GM21423 (cell line): ENCODE measurements at regions not wholly inside any gene's neighbourhood (a gene's known extent, or its start where the extent isn't known, plus 50 kb on each side); places are given as distances from the start of the nearest gene placed in this dataset.

Experiments used
- ATAC-seq: cut with Tn5 transposase; IDR thresholded peaks from one replicate; pipeline ENCODE4 v1.9.1; 2021; ENCODE audit warnings: mild to moderate bottlenecking, moderate library complexity; ENCODE audit not compliant: unreplicated experiment

- ATAC-seq: no peak
These were observed 60.2 kb upstream of the PIP5K1B start for GRCh38 chr9:68644831-68645230.

DNA sequence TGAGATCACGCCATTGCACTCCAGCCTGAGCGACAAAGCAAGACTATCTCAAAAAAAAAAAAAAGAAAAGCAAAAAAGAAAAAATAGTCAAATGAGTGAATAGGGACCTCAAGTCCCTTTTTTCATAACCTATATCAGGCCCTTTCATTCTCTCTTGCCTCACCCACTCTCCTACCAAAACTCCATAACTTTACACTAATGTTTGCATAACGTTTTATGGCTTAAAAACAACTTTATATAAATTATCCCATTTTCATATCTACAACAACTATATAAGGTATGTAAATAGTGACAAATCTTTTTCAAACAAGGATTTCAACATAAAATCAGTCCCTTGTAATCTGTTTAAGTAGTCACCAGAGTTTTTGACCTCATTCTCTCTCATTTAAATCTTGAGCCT lies 56.9 kb upstream of the PIP5K1B start:
- no peak for ATAC-seq

GRCh38 chr9:68648971-68649370 lies 56.1 kb upstream of the PIP5K1B start:
- no peak for ATAC-seq

- ATAC-seq: no peak
These were observed 53.7 kb upstream of the PIP5K1B start for GRCh38 chr9:68651280-68651893.

DNA sequence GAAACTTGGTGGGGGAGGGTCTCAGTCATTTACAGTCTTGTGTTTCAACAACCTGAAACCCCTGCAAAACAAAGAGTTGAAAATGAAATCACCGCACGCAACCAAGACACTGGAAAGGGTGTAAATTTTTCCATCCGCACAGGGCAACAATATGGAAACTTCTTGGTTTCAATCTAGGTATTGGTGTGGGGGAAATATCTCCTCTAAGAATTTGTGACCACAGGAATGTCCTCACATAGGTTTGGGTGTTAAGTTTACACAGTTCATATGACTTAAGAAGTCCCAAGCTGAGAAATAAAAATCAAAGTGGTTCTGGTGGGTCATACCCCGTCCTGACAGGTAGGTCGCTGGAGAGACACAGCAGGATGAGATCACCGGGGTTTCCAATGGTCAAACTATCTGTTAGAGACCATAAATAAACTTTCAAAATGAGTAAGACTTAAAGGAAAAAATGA lies 51.9 kb upstream of the PIP5K1B start:
- ATAC-seq: peak; percentile 83

DNA sequence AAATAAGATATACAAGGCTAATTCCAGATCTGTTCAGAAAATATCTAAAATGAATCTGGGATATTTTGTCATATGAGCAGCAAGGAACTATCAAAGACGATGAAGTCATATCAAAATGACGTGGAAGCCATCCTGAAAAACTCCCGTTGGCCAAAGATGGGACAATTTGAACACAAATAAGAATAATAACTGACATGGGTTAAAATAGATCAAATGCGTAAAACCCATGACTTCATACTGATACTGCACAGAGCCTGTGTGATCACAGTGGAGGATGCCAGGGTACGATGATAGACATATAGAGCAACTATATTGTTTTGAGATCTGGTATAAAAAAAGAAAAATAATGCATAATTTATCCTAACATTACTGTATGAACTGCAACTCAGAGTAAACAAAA lies 51.0 kb upstream of the PIP5K1B start:
- no peak for ATAC-seq
